ENCODE measurements at regions not wholly inside any gene's neighbourhood (a gene's known extent, or its start where the extent isn't known, plus 50 kb on each side); places are given as distances from the start of the nearest gene placed in this dataset.

GRCh38 chr2:34848691-34849090 lies 1249.6 kb upstream of the FAM98A start:
- Histone ChIP-seq H2AFZ (ENCODE audit: low read depth, low read length) (no peak overlapping the region), H3K79me2 (ENCODE audit: insufficient read depth, low read length) (no peaks in the 10 kb centered on the region), H3K4me2 (ENCODE audit: low read length) (no peak overlapping the region), H3K9ac (ENCODE audit: low read length) (no peak overlapping the region), H3K4me3 (ENCODE audit: insufficient read depth, low read depth, low read length) (no peak overlapping the region), H3K4me1 (ENCODE audit: insufficient read depth, low read length) (no peaks in the 10 kb centered on the region), H3K9me3 (ENCODE audit: insufficient read depth, low read depth, low read length) (no peaks in the 10 kb centered on the region), H4K20me1 (ENCODE audit: insufficient read depth, low read length) (no peaks in the 10 kb centered on the region), H3K36me3 (ENCODE audit: insufficient read depth, low read length) (no peaks in the 10 kb centered on the region), H3K27ac (ENCODE audit: low read depth, low read length) (no peak overlapping the region), H3K27me3 (ENCODE audit: insufficient read depth, low read length) (no peaks in the 10 kb centered on the region)
- TF ChIP-seq, protein P1, sequence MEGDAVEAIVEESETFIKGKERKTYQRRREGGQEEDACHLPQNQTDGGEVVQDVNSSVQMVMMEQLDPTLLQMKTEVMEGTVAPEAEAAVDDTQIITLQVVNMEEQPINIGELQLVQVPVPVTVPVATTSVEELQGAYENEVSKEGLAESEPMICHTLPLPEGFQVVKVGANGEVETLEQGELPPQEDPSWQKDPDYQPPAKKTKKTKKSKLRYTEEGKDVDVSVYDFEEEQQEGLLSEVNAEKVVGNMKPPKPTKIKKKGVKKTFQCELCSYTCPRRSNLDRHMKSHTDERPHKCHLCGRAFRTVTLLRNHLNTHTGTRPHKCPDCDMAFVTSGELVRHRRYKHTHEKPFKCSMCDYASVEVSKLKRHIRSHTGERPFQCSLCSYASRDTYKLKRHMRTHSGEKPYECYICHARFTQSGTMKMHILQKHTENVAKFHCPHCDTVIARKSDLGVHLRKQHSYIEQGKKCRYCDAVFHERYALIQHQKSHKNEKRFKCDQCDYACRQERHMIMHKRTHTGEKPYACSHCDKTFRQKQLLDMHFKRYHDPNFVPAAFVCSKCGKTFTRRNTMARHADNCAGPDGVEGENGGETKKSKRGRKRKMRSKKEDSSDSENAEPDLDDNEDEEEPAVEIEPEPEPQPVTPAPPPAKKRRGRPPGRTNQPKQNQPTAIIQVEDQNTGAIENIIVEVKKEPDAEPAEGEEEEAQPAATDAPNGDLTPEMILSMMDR (IDR thresholded peaks at IDR 0.05; ENCODE audit: insufficient read depth, low read depth, low read length) = no peak
- no peak for TF ChIP-seq EZH2 (IDR thresholded peaks at IDR 0.05; ENCODE audit: insufficient read depth, low read length)
- H3K4me3 Mint-ChIP-seq (ENCODE audit: unreplicated experiment) = no peak overlapping the region
- no peaks in the 10 kb centered on the region for H3K36me3 Mint-ChIP-seq (ENCODE audit: low read depth, unreplicated experiment)
- no peaks in the 10 kb centered on the region for H3K9me3 Mint-ChIP-seq (ENCODE audit: unreplicated experiment)
- DNase-seq (ENCODE audit: low read depth) = no peak
- H3K4me1 Mint-ChIP-seq (ENCODE audit: low read depth, unreplicated experiment) = no peaks in the 10 kb centered on the region
- no peaks in the 10 kb centered on the region for H3K27me3 Mint-ChIP-seq (ENCODE audit: low read depth, unreplicated experiment)
- FAIRE-seq = no peak
- H3K27ac Mint-ChIP-seq (ENCODE audit: unreplicated experiment) = no peak overlapping the region

GRCh38 chr2:34848132-34848531 lies 1249.0 kb upstream of the FAM98A start:
- Histone ChIP-seq H3K27me3 (ENCODE audit: insufficient read depth, low read length) (no peaks in the 10 kb centered on the region), H3K9ac (ENCODE audit: low read length) (no peak overlapping the region), H2AFZ (ENCODE audit: low read depth, low read length) (no peak overlapping the region), H3K4me2 (ENCODE audit: low read length) (no peak overlapping the region), H3K4me3 (ENCODE audit: insufficient read depth, low read depth, low read length) (no peak overlapping the region), H3K4me1 (ENCODE audit: insufficient read depth, low read length) (no peaks in the 10 kb centered on the region), H3K36me3 (ENCODE audit: insufficient read depth, low read length) (no peaks in the 10 kb centered on the region), H3K27ac (ENCODE audit: low read depth, low read length) (no peak overlapping the region), H4K20me1 (ENCODE audit: insufficient read depth, low read length) (no peaks in the 10 kb centered on the region), H3K79me2 (ENCODE audit: insufficient read depth, low read length) (no peaks in the 10 kb centered on the region), H3K9me3 (ENCODE audit: insufficient read depth, low read depth, low read length) (no peaks in the 10 kb centered on the region)
- Mint-ChIP-seq H3K4me3 (ENCODE audit: unreplicated experiment) (no peak overlapping the region), H3K27ac (ENCODE audit: unreplicated experiment) (no peak overlapping the region), H3K36me3 (ENCODE audit: low read depth, unreplicated experiment) (no peaks in the 10 kb centered on the region), H3K9me3 (ENCODE audit: unreplicated experiment) (no peaks in the 10 kb centered on the region), H3K4me1 (ENCODE audit: low read depth, unreplicated experiment) (no peaks in the 10 kb centered on the region), H3K27me3 (ENCODE audit: low read depth, unreplicated experiment) (no peaks in the 10 kb centered on the region)
- DNase-seq (ENCODE audit: low read depth) (no peak), FAIRE-seq (no peak)
- TF ChIP-seq, protein P1 (IDR thresholded peaks at IDR 0.05; ENCODE audit: insufficient read depth, low read depth, low read length) = no peak
- TF ChIP-seq EZH2 (IDR thresholded peaks at IDR 0.05; ENCODE audit: insufficient read depth, low read length) = no peak

GRCh38 chr2:34844629-34845028 lies 1245.5 kb upstream of the FAM98A start:
- no peak overlapping the region for H3K4me2 ChIP-seq (ENCODE audit: low read length)
- no peaks in the 10 kb centered on the region for H3K36me3 ChIP-seq (ENCODE audit: insufficient read depth, low read length)
- Mint-ChIP-seq H3K9me3 (ENCODE audit: unreplicated experiment) (no peaks in the 10 kb centered on the region), H3K27ac (ENCODE audit: unreplicated experiment) (no peak overlapping the region), H3K4me1 (ENCODE audit: low read depth, unreplicated experiment) (no peaks in the 10 kb centered on the region), H3K4me3 (ENCODE audit: unreplicated experiment) (no peak overlapping the region), H3K36me3 (ENCODE audit: low read depth, unreplicated experiment) (no peaks in the 10 kb centered on the region), H3K27me3 (ENCODE audit: low read depth, unreplicated experiment) (no peaks in the 10 kb centered on the region)
- no peak overlapping the region for H2AFZ ChIP-seq (ENCODE audit: low read depth, low read length)
- no peak for TF ChIP-seq EZH2 (IDR thresholded peaks at IDR 0.05; ENCODE audit: insufficient read depth, low read length)
- TF ChIP-seq, protein P1 (IDR thresholded peaks at IDR 0.05; ENCODE audit: insufficient read depth, low read depth, low read length) = no peak
- no peak for DNase-seq (ENCODE audit: low read depth)
- H3K4me3 ChIP-seq (ENCODE audit: insufficient read depth, low read depth, low read length) = no peak overlapping the region
- no peak overlapping the region for H3K9ac ChIP-seq (ENCODE audit: low read length)
- no peak for FAIRE-seq
- no peaks in the 10 kb centered on the region for H3K79me2 ChIP-seq (ENCODE audit: insufficient read depth, low read length)
- H3K4me1 ChIP-seq (ENCODE audit: insufficient read depth, low read length) = no peaks in the 10 kb centered on the region
- H3K27ac ChIP-seq (ENCODE audit: low read depth, low read length) = no peak overlapping the region
- H3K27me3 ChIP-seq (ENCODE audit: insufficient read depth, low read length) = no peaks in the 10 kb centered on the region
- H3K9me3 ChIP-seq (ENCODE audit: insufficient read depth, low read depth, low read length) = no peaks in the 10 kb centered on the region
- H4K20me1 ChIP-seq (ENCODE audit: insufficient read depth, low read length) = no peaks in the 10 kb centered on the region
